PC-3 (cell line): ENCODE measurements at regions not wholly inside any gene's neighbourhood (a gene's known extent, or its start where the extent isn't known, plus 50 kb on each side); places are given as distances from the start of the nearest gene placed in this dataset.
"Not testable (repeated sequence)": the region's sequence is repeated elsewhere in the genome, so short reads cannot be mapped to it uniquely, and the experiment has no call there.

ENCODE experiments used
- ATAC-seq: fragments of 200-7000 bp; cut with Tn5 transposase; 2 replicates; pipeline ENCODE4 v1.9.1; 2020; ENCODE audit warnings: mild to moderate bottlenecking, moderate library complexity
- BruUV-seq: library from RNA; stranded (reverse); fragments of 400-500 nt; replicated peaks from 2 replicates; lab custom pipeline; 2021; lab: Mats Ljungman, UMichigan
- CTCF ChIA-PET: fragments of 300-600 bp; sonication (Branson Sonifier 250); formaldehyde crosslinking; loops from one replicate; lab custom pipeline; 2022; ENCODE audit warnings: antibody characterized with exemption; lab: Charles Lee
- POLR2A ChIA-PET: fragments of 300-600 bp; sonication (Branson Sonifier 250); formaldehyde crosslinking; loops from one replicate; lab custom pipeline; 2022; ENCODE audit warnings: antibody characterized with exemption; ENCODE audit not compliant: unreplicated experiment; lab: Charles Lee
- DNase-seq: peaks from one replicate; pipeline ENCODE4 v3.0.0-alpha.2; 2015
- H2AFZ ChIP-seq: fragments of 300-600 bp; sonication (generic); 2 replicates; pipeline ENCODE4 v1.6.0; 2016; ENCODE audit warnings: antibody characterized with exemption, low read length
- H3F3A ChIP-seq: fragments of 300-600 bp; sonication (generic); one replicate; pipeline ENCODE4 v1.6.0; 2017; ENCODE audit warnings: antibody characterized with exemption, low read length, control low read depth, mild to moderate bottlenecking; ENCODE audit not compliant: unreplicated experiment
- H3K27ac ChIP-seq: fragments of 300-600 bp; sonication (generic); 2 replicates; pipeline ENCODE4 v1.5.1; 2016; ENCODE audit warnings: mild to moderate bottlenecking, low read length
- H3K27me3 ChIP-seq: fragments of 300-600 bp; sonication (generic); 2 replicates; pipeline ENCODE4 v1.6.1; 2016; ENCODE audit warnings: low read length, mixed read lengths
- H3K36me3 ChIP-seq: fragments of 300-600 bp; sonication (generic); 2 replicates; pipeline ENCODE4 v1.6.1; 2016; ENCODE audit warnings: low read depth, mixed run types, low read length, mixed read lengths
- H3K4me1 ChIP-seq: fragments of 300-600 bp; sonication (generic); 2 replicates; pipeline ENCODE4 v1.5.1; 2016; ENCODE audit warnings: low read length; ENCODE audit not compliant: insufficient read depth
- H3K4me2 ChIP-seq: fragments of 300-600 bp; sonication (generic); 2 replicates; pipeline ENCODE4 v1.6.0; 2016; ENCODE audit warnings: low read length
- H3K4me3 ChIP-seq: fragments of 300-600 bp; sonication (generic); 2 replicates; pipeline ENCODE4 v1.5.1; 2016; ENCODE audit warnings: mild to moderate bottlenecking, low read length, mixed read lengths
- H3K79me2 ChIP-seq: fragments of 300-600 bp; sonication (generic); 2 replicates; pipeline ENCODE4 v1.6.1; 2017; ENCODE audit warnings: low read length, mixed read lengths
- H3K9ac ChIP-seq: fragments of 300-600 bp; sonication (generic); 2 replicates; pipeline ENCODE4 v1.6.0; 2016; ENCODE audit warnings: mild to moderate bottlenecking, low read length
- H3K9me2 ChIP-seq: fragments of 300-600 bp; sonication (generic); replicated peaks from 2 replicates; pipeline ENCODE4 v1.6.1; 2016; ENCODE audit warnings: mixed run types, low read length, mixed read lengths
- H3K9me3 ChIP-seq: fragments of 300-600 bp; sonication (generic); 2 replicates; pipeline ENCODE4 v1.6.1; 2016; ENCODE audit warnings: low read length, mixed read lengths
- H4K20me1 ChIP-seq: fragments of 300-600 bp; sonication (generic); 2 replicates; pipeline ENCODE4 v1.6.1; 2016; ENCODE audit warnings: low read length, mixed read lengths
- EZH2 ChIP-seq: fragments of 300-600 bp; sonication (generic); IDR thresholded peaks from one replicate; pipeline ENCODE4 v1.6.1; 2017; ENCODE audit warnings: antibody characterized with exemption, mild to moderate bottlenecking, low read length; ENCODE audit not compliant: unreplicated experiment
- EZH2phosphoT487 ChIP-seq: fragments of 300-600 bp; sonication (generic); IDR thresholded peaks from 2 replicates; pipeline ENCODE4 v1.6.1; 2018; ENCODE audit warnings: mild to moderate bottlenecking, antibody characterized with exemption, low read length, borderline replicate concordance
- intact Hi-C: fragments of 100-400 bp; cut with micrococcal nuclease; formaldehyde crosslinking; loops from 2 replicates; pipeline ENCODE4 v1.9.0; 2023
- TF ChIP-seq, protein P1 (sequence below): fragments of 300-600 bp; sonication (generic); conservative IDR thresholded peaks from 2 replicates; pipeline ENCODE4 v1.5.1; 2017; ENCODE audit warnings: antibody characterized with exemption, low read depth, mild to moderate bottlenecking, low read length

DNA sequence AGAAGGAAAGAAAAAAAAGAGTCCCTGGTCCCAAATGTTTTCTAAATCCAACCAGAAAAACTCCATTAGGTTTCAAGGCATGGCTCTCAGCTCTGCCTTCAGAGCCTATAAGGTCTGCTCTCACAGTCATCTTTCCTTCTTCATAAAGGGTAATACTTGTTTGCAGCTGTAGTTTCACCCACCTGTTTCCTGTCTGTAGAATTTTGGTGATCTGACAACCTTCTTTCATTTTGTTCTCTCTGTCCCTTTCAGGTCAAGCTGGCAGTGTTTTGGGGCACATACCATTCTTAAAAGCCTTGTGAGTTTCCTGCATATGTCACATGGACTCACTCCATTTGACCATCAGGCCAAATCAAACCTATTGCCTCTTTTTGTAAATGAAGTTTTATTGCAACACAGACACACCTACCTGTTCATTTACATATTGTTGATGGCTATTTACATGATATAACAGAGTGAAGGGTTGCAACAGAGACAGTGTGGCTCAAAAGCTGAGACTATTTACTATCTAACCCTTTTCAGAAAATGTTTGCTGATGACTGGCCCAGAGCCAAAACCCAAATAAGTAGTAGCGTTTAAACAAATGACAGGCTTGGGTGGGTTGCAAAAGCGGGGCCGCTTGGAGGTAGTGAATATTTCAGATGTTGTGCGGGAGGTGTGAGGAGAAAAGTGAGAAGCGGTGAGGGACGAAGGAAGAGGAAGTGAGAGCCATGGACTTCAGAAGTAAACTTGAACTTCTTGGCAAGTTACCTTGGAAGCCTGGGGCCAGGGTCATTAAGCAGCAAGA, 292.7 kb upstream of the PROK2 start:
- Histone ChIP-seq H3K27ac (no peak overlapping the region), H3K4me3 (no peak overlapping the region), H3K4me1 (no peaks in the 10 kb centered on the region), H3K36me3 (no peaks in the 10 kb centered on the region), H4K20me1 (no peaks in the 10 kb centered on the region), H3K9me2 (no peaks in the 10 kb centered on the region), H2AFZ (no peak overlapping the region), H3F3A (no peaks in the 10 kb centered on the region), H3K4me2 (no peak overlapping the region), H3K9ac (no peak overlapping the region), H3K79me2 (no peaks in the 10 kb centered on the region), H3K9me3 (peaks cover 8% of the 10 kb centered on the region), H3K27me3 (no peaks in the 10 kb centered on the region)
- ChIA-PET CTCF (no interaction called here), POLR2A (no interaction called here)
- DNase-seq: no peak
- no TSS peak for BruUV-seq
- intact Hi-C loops: no loop called here
- ATAC-seq: no peak
- TF ChIP-seq, protein P1, sequence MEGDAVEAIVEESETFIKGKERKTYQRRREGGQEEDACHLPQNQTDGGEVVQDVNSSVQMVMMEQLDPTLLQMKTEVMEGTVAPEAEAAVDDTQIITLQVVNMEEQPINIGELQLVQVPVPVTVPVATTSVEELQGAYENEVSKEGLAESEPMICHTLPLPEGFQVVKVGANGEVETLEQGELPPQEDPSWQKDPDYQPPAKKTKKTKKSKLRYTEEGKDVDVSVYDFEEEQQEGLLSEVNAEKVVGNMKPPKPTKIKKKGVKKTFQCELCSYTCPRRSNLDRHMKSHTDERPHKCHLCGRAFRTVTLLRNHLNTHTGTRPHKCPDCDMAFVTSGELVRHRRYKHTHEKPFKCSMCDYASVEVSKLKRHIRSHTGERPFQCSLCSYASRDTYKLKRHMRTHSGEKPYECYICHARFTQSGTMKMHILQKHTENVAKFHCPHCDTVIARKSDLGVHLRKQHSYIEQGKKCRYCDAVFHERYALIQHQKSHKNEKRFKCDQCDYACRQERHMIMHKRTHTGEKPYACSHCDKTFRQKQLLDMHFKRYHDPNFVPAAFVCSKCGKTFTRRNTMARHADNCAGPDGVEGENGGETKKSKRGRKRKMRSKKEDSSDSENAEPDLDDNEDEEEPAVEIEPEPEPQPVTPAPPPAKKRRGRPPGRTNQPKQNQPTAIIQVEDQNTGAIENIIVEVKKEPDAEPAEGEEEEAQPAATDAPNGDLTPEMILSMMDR: no peak
- TF ChIP-seq EZH2 (no peak), EZH2phosphoT487 (no peak)

GRCh38 chr3:72075848-72076247, 290.9 kb upstream of the PROK2 start:
- H3K4me1 ChIP-seq, POLR2A ChIA-PET, H3K9ac ChIP-seq, H3K9me3 ChIP-seq, DNase-seq, intact Hi-C loops, H3K79me2 ChIP-seq, CTCF ChIA-PET, H3F3A ChIP-seq, H3K36me3 ChIP-seq, ATAC-seq, H3K27ac ChIP-seq, H3K4me2 ChIP-seq, H3K9me2 ChIP-seq, H4K20me1 ChIP-seq, H3K4me3 ChIP-seq, H2AFZ ChIP-seq, BruUV-seq: not testable (repeated sequence)
- H3K27me3 ChIP-seq: peaks cover 12% of the 10 kb centered on the region; the same call in 1 of the 2 replicates

GRCh38 chr3:72071624-72072023, 286.7 kb upstream of the PROK2 start:
- CTCF ChIA-PET: no interaction called here
- TF ChIP-seq EZH2phosphoT487 (no peak), EZH2 (no peak)
- TF ChIP-seq, protein P1: no peak
- POLR2A ChIA-PET: no interaction called here

More at GRCh38 chr3:72071624-72072023, 286.7 kb upstream of the PROK2 start:
- BruUV-seq: no TSS peak
- no peaks in the 10 kb centered on the region for H4K20me1 ChIP-seq
- H3K4me3 ChIP-seq: no peak overlapping the region
- H3K9me3 ChIP-seq: peaks cover 8% of the 10 kb centered on the region
- H2AFZ ChIP-seq: no peak overlapping the region
- H3K4me1 ChIP-seq: no peaks in the 10 kb centered on the region
- no peak overlapping the region for H3K4me2 ChIP-seq
- no peaks in the 10 kb centered on the region for H3F3A ChIP-seq
- intact Hi-C loops: no loop called here
- H3K9me2 ChIP-seq: no peaks in the 10 kb centered on the region
- H3K27me3 ChIP-seq: peaks cover 21% of the 10 kb centered on the region; the same call in 1 of the 2 replicates
- no peak overlapping the region for H3K9ac ChIP-seq
- H3K27ac ChIP-seq: no peak overlapping the region
- H3K36me3 ChIP-seq: no peaks in the 10 kb centered on the region
- no peaks in the 10 kb centered on the region for H3K79me2 ChIP-seq
- DNase-seq (no peak), ATAC-seq (no peak)
